ENCODE measurements at regions not wholly inside any gene's neighbourhood (a gene's known extent, or its start where the extent isn't known, plus 50 kb on each side); places are given as distances from the start of the nearest gene placed in this dataset.

DNA sequence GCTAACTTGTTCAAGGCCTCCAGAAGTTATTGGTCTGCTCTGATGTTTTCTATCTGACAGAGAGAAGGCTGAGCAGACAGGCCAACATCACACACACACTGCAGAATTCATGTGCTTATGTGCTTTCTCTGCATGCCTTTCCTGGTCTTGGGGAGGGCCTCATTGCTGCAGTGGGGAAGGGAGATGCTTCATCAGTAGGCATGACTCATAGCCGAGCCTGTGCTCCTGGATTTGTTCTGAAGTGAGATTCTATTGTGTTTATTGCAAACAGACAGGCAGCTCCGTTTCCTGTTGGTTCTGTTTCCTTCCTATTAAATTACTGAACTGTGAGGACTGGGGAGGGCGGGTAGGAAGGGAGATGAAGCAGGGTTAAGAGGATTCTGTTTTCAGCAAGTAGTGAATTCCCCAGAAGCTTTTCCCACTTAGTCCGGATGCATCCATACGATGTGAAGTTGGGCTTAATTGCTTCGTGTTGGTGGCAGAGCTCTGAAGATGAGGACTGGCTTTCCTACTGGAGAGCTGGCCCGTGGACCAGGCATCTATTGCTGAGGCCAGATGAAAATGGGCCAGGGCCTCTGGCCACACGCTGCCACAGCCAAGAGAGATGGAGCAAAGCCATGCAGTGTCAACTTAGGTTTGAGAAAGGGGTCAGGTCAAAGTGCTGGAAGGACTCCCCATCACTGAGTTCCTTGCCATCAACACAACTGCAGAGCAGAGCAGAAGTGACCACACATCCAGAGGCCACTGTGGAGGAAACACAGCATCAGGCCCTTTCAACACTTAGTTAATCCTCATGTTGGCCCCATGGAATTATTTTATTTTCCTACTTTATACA, 179.3 kb downstream of the UTP18 start (continued):
- TF ChIP-seq CHD1 (IDR thresholded peaks at IDR 0.05; ENCODE audit: low read depth, low read length) (no peak), CBFB (IDR thresholded peaks at IDR 0.05; ENCODE audit: low read depth) (no peak)

DNA sequence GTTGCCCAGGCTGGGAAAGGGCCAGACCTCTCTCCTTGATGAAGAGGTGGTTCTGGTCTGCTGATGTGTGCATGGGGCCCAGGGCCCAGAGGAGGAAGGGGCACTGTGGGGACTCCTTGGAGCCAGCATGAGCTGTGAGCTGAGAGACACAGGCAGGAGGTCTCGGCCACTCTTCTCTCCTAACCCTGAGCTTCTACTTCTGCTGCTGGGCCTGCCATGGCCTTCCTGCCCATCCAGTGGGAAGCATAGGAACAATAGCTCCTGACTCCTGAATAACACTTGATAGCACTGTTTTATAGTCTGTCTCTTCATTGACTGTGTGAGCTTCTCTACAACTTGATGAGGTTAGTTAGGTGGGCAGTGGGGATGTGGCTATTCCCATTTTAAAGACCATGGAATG, 181.1 kb downstream of the UTP18 start:
- in situ Hi-C loops (cut with MboI) = no loop called here
- TF ChIP-seq RELA (IDR thresholded peaks at IDR 0.05; ENCODE audit: borderline replicate concordance, partially characterized antibody) = no peak
- Histone ChIP-seq H3K4me1 (ENCODE audit: control insufficient read depth, insufficient read depth, low read length) (no peaks in the 10 kb centered on the region), H3K4me2 (ENCODE audit: control insufficient read depth, insufficient read depth) (no peak overlapping the region), H3K9ac (ENCODE audit: control insufficient read depth, insufficient read depth, low read length) (no peak overlapping the region), H4K20me1 (ENCODE audit: control insufficient read depth, insufficient read depth) (no peaks in the 10 kb centered on the region), H3K79me2 (ENCODE audit: control insufficient read depth, insufficient read depth, low read length) (no peaks in the 10 kb centered on the region), H3K9me3 (replicated peaks; ENCODE audit: control insufficient read depth, insufficient read depth, low read length) (no peaks in the 10 kb centered on the region), H3K36me3 (ENCODE audit: control insufficient read depth in 2 of 2, insufficient read depth in 2 of 2, low read length in 1 of 2) (no peaks in the 10 kb centered on the region), H3K27ac (ENCODE audit: control insufficient read depth, insufficient read depth) (no peak overlapping the region), H3K4me3 (no peak overlapping the region), H3K27me3 (replicated peaks in 1 of 2; ENCODE audit: control insufficient read depth in 2 of 2, insufficient read depth in 2 of 2, low read length in 1 of 2) (peaks cover 0 to 2% of the 10 kb centered on the region in 2 experiments; a peak in 1 of 4 replicates), H2AFZ (ENCODE audit: control insufficient read depth, low read depth, low read length) (no peak overlapping the region)
- CTCF ChIA-PET = interaction anchor here (0.8 kb wide), 1 partner anchor 20 kb away, joined by 6 read pairs; no protein-coding TSS in a partner anchor
- RAD21 ChIA-PET (ENCODE audit: unreplicated experiment) = interaction anchor here (0.5 kb wide), 1 partner anchor 12 kb away, joined by 3 read pairs; no protein-coding TSS in a partner anchor
- WGBS (ENCODE audit: insufficient coverage, insufficient replicate concordance, low lambda C conversion rate, missing lambda C conversion rate) = 0% methylated on average over 1 of the region's 1 CpG
- FAIRE-seq (no peak), DNase-seq (ENCODE audit: low read depth, low spot score) (no peak), ATAC-seq (no peak)
- POLR2A ChIA-PET = no interaction called here
- no TSS peak for BruUV-seq (replicated peaks)
- intact Hi-C loops (cut with micrococcal nuclease; ENCODE audit: unreplicated experiment) = no loop called here
- SMC1A ChIA-PET (ENCODE audit: uncharacterized antibody, unreplicated experiment) = interaction anchor here (0.5 kb wide), 1 partner anchor 171 kb away, joined by 3 read pairs; no protein-coding TSS in a partner anchor

DNA sequence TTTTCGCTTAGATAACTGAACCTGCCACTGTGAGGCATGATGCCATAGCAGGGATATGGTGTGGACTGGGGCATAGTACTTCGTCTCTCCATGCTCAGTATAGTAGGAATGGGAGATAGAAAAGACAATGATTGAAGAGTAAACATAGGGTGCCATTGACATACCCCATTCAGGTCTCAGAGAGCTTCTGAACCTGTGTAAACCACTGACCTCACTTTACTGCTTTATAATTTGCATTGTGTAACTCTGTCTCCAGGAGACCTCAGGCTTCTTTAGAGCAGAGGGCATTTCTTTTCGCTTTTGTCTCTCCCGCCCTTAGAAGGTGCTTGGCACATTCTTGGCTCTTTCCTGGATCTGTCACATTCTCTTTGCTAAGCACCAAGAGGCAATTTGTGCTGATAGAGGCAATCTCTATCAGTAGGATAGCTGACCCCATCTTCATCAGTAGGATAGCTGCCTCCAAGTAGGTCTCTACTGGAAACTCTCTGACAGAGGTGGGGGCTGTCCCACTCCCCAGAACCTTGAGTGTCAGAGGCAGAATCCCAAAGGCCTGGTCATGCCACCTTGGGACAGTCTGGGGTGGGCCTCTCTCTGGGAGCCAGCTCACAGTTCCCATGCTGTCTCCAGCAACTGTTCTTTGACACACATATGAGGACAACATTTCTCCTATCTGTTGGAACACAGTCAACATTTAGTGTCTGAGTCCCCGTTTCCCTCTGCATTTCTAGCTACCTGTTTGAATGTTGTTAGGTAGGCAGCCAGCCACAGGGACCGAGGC, 181.9 kb downstream of the UTP18 start:
- SMC1A ChIA-PET (ENCODE audit: uncharacterized antibody, unreplicated experiment) = no interaction called here
- Histone ChIP-seq H3K4me3 (no peak overlapping the region), H3K27me3 (replicated peaks in 1 of 2; ENCODE audit: control insufficient read depth in 2 of 2, insufficient read depth in 2 of 2, low read length in 1 of 2) (peaks cover 0 to 2% of the 10 kb centered on the region in 2 experiments; a peak in 1 of 4 replicates), H3K79me2 (ENCODE audit: control insufficient read depth, insufficient read depth, low read length) (no peaks in the 10 kb centered on the region), H3K9ac (ENCODE audit: control insufficient read depth, insufficient read depth, low read length) (no peak overlapping the region), H2AFZ (ENCODE audit: control insufficient read depth, low read depth, low read length) (no peak overlapping the region), H3K4me2 (ENCODE audit: control insufficient read depth, insufficient read depth) (no peak overlapping the region), H3K4me1 (ENCODE audit: control insufficient read depth, insufficient read depth, low read length) (no peaks in the 10 kb centered on the region), H3K36me3 (ENCODE audit: control insufficient read depth in 2 of 2, insufficient read depth in 2 of 2, low read length in 1 of 2) (no peaks in the 10 kb centered on the region), H3K27ac (ENCODE audit: control insufficient read depth, insufficient read depth) (no peak overlapping the region), H3K9me3 (replicated peaks; ENCODE audit: control insufficient read depth, insufficient read depth, low read length) (no peaks in the 10 kb centered on the region), H4K20me1 (ENCODE audit: control insufficient read depth, insufficient read depth) (no peaks in the 10 kb centered on the region)
- no peak for DNase-seq (ENCODE audit: low read depth, low spot score)
- WGBS (ENCODE audit: insufficient coverage, insufficient replicate concordance, low lambda C conversion rate, missing lambda C conversion rate) = 16% methylated on average over 6 of the region's 6 CpGs
- in situ Hi-C loops (cut with MboI) = no loop called here
- POLR2A ChIA-PET = no interaction called here
- BruUV-seq (replicated peaks) = no TSS peak
- CTCF ChIA-PET = no interaction called here
- RAD21 ChIA-PET (ENCODE audit: unreplicated experiment) = no interaction called here
- ATAC-seq = no peak
- FAIRE-seq = no peak
- intact Hi-C loops (cut with micrococcal nuclease; ENCODE audit: unreplicated experiment) = no loop called here
- no peak for TF ChIP-seq POU2F2 (IDR thresholded peaks at IDR 0.05; ENCODE audit: borderline replicate concordance, low read depth, low read length)
- TF ChIP-seq, protein P1, sequence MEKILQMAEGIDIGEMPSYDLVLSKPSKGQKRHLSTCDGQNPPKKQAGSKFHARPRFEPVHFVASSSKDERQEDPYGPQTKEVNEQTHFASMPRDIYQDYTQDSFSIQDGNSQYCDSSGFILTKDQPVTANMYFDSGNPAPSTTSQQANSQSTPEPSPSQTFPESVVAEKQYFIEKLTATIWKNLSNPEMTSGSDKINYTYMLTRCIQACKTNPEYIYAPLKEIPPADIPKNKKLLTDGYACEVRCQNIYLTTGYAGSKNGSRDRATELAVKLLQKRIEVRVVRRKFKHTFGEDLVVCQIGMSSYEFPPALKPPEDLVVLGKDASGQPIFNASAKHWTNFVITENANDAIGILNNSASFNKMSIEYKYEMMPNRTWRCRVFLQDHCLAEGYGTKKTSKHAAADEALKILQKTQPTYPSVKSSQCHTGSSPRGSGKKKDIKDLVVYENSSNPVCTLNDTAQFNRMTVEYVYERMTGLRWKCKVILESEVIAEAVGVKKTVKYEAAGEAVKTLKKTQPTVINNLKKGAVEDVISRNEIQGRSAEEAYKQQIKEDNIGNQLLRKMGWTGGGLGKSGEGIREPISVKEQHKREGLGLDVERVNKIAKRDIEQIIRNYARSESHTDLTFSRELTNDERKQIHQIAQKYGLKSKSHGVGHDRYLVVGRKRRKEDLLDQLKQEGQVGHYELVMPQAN (conservative IDR thresholded peaks at IDR 0.05) = no peak
- no peak for TF ChIP-seq MEF2A (IDR thresholded peaks at IDR 0.05; ENCODE audit: insufficient read depth, low read depth, low read length)
- TF ChIP-seq HDAC2 (IDR thresholded peaks at IDR 0.05) = no peak
- TF ChIP-seq, protein P2, sequence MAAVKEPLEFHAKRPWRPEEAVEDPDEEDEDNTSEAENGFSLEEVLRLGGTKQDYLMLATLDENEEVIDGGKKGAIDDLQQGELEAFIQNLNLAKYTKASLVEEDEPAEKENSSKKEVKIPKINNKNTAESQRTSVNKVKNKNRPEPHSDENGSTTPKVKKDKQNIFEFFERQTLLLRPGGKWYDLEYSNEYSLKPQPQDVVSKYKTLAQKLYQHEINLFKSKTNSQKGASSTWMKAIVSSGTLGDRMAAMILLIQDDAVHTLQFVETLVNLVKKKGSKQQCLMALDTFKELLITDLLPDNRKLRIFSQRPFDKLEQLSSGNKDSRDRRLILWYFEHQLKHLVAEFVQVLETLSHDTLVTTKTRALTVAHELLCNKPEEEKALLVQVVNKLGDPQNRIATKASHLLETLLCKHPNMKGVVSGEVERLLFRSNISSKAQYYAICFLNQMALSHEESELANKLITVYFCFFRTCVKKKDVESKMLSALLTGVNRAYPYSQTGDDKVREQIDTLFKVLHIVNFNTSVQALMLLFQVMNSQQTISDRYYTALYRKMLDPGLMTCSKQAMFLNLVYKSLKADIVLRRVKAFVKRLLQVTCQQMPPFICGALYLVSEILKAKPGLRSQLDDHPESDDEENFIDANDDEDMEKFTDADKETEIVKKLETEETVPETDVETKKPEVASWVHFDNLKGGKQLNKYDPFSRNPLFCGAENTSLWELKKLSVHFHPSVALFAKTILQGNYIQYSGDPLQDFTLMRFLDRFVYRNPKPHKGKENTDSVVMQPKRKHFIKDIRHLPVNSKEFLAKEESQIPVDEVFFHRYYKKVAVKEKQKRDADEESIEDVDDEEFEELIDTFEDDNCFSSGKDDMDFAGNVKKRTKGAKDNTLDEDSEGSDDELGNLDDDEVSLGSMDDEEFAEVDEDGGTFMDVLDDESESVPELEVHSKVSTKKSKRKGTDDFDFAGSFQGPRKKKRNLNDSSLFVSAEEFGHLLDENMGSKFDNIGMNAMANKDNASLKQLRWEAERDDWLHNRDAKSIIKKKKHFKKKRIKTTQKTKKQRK (IDR thresholded peaks at IDR 0.05; ENCODE audit: low read depth, low read length) = no peak

Measured in GM12878 (cell line).